Mucosa of descending colon (tissue), 3 donors: ENCODE measurements at regions not wholly inside any gene's neighbourhood (a gene's known extent, or its start where the extent isn't known, plus 50 kb on each side); places are given as distances from the start of the nearest gene placed in this dataset.

Source experiments
- ATAC-seq: fragments of 200-7000 bp; cut with Tn5 transposase; one replicate; pipeline ENCODE4 v1.9.1; 2020; ENCODE audit warnings: mild to moderate bottlenecking, moderate library complexity
- DNase-seq, 3 donors: peaks; one replicate each; pipeline ENCODE4 v3.0.0-alpha.2; 2020
- H3K36me3 ChIP-seq: fragments of 200-600 bp; one replicate; pipeline ENCODE4 v1.8.0; 2021; ENCODE audit warnings: low read depth, mild to moderate bottlenecking
- H3K4me1 ChIP-seq: fragments of 200-600 bp; one replicate; pipeline ENCODE4 v1.8.0; 2021; ENCODE audit warnings: low read depth, mild to moderate bottlenecking
- H3K4me3 ChIP-seq: fragments of 200-600 bp; one replicate; pipeline ENCODE4 v1.8.0; 2021; ENCODE audit warnings: mild to moderate bottlenecking
- H3K9me3 ChIP-seq: fragments of 200-600 bp; one replicate; pipeline ENCODE4 v1.8.0; 2021; ENCODE audit warnings: mild to moderate bottlenecking
- intact Hi-C, 2 donors: fragments of 100-400 bp; cut with DNase I in 1 of 2; cut with micrococcal nuclease in 1 of 2; formaldehyde crosslinking; loops; one replicate each; pipeline versions ENCODE4 v1.11.0 to v1.11.1; 2022; cut with DNase I, micrococcal nuclease
- TF ChIP-seq, protein P1 (sequence below): fragments of 200-600 bp; IDR thresholded peaks from one replicate; pipeline ENCODE4 v1.8.0; 2022; ENCODE audit warnings: antibody characterized with exemption, mild to moderate bottlenecking
- donor health status: DM: no; HTN: no; CAD: no; lungs with moderate emphysema.
- donor health status: DM: no; HTN: no; CAD: no.
- donor health status: DM: no; HTN: yes; CAD: no.

DNA sequence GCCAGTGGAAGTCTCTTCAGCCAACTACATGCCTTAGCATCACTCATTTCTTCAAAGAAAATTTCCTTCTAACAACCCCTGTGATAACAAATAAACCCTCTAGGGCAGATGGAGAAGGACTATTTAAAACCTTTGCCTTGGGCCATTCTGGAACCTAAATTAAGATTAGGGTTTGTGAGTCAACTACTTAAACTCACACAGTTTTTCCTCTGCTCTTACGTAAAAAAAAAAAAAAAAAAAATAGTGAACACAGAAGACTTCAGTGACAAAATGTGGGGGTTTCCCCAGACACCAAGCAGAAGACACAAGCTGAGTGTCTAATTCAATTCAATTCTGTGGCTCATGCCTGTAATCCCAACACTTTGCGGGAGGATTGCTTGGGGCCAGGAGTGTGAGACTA lies 65.8 kb upstream of the ERCC6L2 start:
- Histone ChIP-seq H3K4me3 (no peak overlapping the region), H3K9me3 (no peaks in the 10 kb centered on the region), H3K36me3 (no peaks in the 10 kb centered on the region), H3K4me1 (no peaks in the 10 kb centered on the region)
- TF ChIP-seq, protein P1, sequence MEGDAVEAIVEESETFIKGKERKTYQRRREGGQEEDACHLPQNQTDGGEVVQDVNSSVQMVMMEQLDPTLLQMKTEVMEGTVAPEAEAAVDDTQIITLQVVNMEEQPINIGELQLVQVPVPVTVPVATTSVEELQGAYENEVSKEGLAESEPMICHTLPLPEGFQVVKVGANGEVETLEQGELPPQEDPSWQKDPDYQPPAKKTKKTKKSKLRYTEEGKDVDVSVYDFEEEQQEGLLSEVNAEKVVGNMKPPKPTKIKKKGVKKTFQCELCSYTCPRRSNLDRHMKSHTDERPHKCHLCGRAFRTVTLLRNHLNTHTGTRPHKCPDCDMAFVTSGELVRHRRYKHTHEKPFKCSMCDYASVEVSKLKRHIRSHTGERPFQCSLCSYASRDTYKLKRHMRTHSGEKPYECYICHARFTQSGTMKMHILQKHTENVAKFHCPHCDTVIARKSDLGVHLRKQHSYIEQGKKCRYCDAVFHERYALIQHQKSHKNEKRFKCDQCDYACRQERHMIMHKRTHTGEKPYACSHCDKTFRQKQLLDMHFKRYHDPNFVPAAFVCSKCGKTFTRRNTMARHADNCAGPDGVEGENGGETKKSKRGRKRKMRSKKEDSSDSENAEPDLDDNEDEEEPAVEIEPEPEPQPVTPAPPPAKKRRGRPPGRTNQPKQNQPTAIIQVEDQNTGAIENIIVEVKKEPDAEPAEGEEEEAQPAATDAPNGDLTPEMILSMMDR = no peak
- DNase-seq = no peak
- intact Hi-C loops = no loop called here
- no peak for ATAC-seq

- Histone ChIP-seq H3K4me1 (no peaks in the 10 kb centered on the region), H3K36me3 (no peaks in the 10 kb centered on the region), H3K4me3 (no peak overlapping the region), H3K9me3 (no peaks in the 10 kb centered on the region)
- ATAC-seq = no peak
- DNase-seq = no peak
- TF ChIP-seq, protein P1 = no peak
- intact Hi-C loops = no loop called here
Observed at GRCh38 chr9:95808011-95808410, 67.5 kb upstream of the ERCC6L2 start.

GRCh38 chr9:95807326-95807947 lies 68.1 kb upstream of the ERCC6L2 start:
- Histone ChIP-seq H3K4me1 (no peaks in the 10 kb centered on the region), H3K36me3 (no peaks in the 10 kb centered on the region), H3K4me3 (no peak overlapping the region), H3K9me3 (no peaks in the 10 kb centered on the region)
- intact Hi-C loops = no loop called here
- peak; percentile 45 for ATAC-seq
- peak in 1 of 3 donors; percentile 31 for DNase-seq
- TF ChIP-seq, protein P1 = no peak

DNA sequence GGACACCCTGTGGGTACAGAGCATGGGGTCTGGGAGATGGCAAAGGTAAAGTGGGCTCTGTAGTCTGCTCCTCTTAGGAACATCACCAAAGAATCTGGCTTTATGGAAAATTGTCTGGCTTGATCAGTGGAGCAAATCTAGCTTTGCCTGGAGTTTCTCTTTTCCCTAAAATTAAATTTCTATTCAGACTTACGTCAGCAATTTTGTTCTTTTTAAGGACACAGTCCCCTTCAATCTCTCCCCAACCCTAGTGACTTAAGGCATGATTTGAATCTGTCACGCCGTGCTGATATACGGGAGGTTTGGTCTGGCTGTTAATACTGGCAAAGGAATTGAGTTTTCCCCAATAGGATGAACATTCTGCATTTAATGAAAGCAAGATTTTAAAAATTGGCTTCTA lies 72.3 kb upstream of the ERCC6L2 start:
- no peak for DNase-seq

DNA sequence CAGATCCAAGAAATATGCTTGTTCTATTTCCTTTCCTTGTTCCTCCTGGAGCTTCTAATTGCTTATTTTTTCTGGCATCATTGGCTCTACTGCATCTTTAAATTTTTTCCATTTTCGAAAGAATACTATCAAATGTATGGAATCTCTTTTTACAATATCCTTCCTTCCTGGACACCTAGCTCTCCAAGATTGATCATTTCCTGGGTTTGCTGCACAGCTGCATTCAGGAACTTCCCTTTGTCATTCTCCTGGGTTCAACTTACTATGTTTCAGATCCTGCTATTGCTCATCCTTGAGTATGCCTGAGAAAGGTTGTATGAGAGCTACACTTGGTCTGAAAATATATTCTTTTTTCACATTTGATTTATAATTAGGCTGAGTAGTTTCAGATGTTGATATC lies 73.7 kb upstream of the ERCC6L2 start:
- no peaks in the 10 kb centered on the region for H3K4me1 ChIP-seq
- no peaks in the 10 kb centered on the region for H3K9me3 ChIP-seq
- no peak for DNase-seq
- no peak overlapping the region for H3K4me3 ChIP-seq
- TF ChIP-seq, protein P1 = no peak
- intact Hi-C loops = no loop called here
- H3K36me3 ChIP-seq = no peaks in the 10 kb centered on the region
- no peak for ATAC-seq

More for the DNA sequence above, 72.3 kb upstream of the ERCC6L2 start:
- Histone ChIP-seq H3K36me3 (no peaks in the 10 kb centered on the region), H3K4me1 (no peaks in the 10 kb centered on the region), H3K9me3 (no peaks in the 10 kb centered on the region), H3K4me3 (no peak overlapping the region)
- TF ChIP-seq, protein P1 = no peak
- no peak for ATAC-seq
- intact Hi-C loops = no loop called here

GRCh38 chr9:95796029-95796428 lies 79.5 kb upstream of the ERCC6L2 start:
- ATAC-seq (peak; percentile 46), DNase-seq (peak in 1 of 3 donors; percentile 16)
- intact Hi-C loops = no loop called here
- TF ChIP-seq, protein P1 = no peak
- H3K36me3 ChIP-seq = no peaks in the 10 kb centered on the region
- no peak overlapping the region for H3K4me3 ChIP-seq
- no peaks in the 10 kb centered on the region for H3K4me1 ChIP-seq
- H3K9me3 ChIP-seq = no peaks in the 10 kb centered on the region
